Stimulated activated CD4-positive, alpha-beta T cell treated with anti-CD3 and anti-CD28 coated beads, Interleukin-1b, Interleukin-23, amount 100 ng/mL, for 48 hours (primary cell): ENCODE measurements at regions not wholly inside any gene's neighbourhood (a gene's known extent, or its start where the extent isn't known, plus 50 kb on each side); places are given as distances from the start of the nearest gene placed in this dataset.
"Not testable (repeated sequence)": the region's sequence is repeated elsewhere in the genome, so short reads cannot be mapped to it uniquely, and the experiment has no call there.

Experiments used
- DNase-seq: peaks from one replicate; pipeline ENCODE4 v3.0.0-alpha.2; 2020

DNA sequence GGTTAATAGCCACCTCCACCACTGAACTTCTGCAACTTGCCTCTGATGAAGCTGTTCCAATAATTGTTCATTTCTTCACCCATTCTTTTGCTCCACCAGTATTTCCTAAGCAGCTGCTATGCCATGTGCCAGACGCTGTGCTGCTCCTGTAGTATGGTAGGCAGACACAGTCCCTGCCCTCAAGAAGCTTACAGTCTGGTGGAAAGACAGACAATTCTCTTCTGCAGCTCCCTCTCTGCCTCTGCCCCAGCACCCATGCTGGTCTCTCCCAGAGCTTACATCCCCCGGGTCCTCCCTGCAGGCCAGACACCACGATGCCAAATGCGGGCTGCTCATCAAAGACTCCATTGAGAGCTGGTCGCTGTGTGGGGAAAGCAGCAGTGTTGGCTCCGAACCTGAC is 111.6 kb upstream of the ESRRB start:
- no peak for DNase-seq

DNA sequence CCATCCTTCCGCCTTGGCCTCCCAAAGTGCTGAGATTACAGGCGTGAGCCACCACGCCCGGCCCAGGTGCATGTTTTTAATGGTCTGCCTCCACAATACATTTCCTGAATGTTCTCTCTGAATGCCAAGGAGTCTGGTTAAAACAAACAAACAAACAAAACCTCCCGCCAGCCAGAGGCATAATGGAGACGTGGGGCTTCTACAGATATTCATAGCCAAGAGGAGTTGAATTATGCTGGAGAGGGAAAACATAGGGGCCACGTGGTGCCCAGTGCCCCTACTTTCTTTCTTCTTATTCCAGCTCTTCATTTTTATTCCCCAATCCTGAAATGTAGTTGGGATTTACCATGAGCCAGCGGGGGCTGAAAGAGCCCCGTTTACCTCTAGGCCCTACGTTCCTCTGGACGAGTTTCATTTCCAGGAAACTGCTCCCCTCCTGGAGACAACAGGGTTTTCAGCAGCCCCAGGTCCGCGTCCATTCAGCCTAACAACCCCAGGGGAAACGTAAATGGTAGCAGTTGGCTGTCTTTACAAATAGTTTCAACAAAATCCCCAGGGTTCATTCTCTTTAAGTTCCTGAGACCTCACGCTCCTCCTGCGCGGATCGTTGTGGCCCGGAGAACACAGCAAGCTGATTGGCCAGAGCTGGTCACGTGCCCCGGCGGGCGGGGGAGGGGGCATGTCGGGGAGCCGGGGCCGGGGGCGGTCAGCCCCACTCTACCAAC is 108.5 kb upstream of the ESRRB start:
- DNase-seq = peak; percentile 3

DNA sequence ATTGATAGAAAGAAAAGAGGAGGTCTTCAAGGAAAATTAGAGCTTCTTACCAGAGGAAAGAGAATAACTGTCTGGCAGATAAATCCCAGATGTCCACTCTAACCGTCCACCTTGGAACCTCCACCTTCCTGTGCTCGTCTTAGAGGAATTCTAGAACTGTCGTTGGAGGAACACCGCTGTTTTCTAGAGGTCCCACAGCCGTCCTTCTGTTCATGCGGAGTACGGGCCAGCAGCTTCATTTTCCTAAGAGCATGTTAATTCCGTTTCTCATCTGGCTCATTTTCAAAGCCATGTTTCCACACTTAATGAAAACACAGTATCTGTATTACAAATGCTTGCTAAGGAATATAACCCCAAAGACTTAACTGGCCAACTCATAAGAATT is 107.9 kb upstream of the ESRRB start:
- no peak for DNase-seq

DNA sequence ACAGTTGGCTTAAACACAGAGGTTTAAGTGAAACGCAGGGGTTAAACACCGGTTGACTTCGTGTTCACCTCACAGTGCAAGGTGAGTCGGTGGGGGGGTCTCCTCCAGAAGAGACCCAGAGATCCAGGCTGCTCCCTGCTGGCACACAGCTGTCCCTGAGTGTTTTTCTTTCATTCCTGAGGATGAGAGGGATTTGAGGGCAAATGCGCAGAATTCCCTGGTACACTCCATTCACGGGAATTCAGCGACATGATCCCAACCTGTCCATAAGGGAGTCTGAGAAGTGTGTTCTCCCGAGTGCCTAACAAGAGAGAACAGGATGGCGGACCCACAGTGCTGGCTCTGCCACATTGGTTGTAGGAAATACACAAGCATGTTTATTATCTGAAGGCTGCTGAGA is 107.2 kb upstream of the ESRRB start:
- no peak for DNase-seq

DNA sequence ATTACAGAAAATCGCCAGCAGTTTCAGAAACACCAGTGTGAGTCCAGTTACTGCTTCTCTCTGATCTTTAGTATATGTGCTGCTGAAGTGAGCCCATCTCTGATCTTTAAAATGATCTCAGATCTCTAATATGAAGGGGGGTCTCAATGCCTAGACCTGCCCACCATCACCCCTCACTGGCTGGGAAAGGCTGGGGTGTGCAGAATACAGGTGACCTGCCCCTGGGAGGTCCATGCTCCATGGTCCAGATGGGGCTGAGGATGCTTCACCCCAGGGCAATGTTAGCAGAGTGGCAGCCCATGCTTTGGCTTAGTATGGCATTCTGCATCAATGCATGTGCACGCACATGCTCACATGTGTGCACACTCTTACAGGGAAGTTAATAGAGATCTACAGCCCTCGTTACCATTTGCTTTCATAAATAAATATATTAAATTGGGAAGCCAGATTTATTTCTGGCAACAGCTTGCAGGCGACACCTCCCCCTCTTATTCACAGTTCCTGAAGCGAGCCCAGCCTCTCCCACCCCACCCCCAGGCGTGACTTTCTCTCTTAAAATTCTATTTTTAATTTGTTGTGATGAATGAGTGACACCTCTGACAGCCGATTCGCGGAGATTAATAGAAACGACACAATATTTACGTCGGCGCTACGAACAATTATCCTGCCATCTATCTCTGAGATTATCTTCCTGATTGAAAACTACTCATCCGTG is 104.7 kb upstream of the ESRRB start:
- DNase-seq = no peak

DNA sequence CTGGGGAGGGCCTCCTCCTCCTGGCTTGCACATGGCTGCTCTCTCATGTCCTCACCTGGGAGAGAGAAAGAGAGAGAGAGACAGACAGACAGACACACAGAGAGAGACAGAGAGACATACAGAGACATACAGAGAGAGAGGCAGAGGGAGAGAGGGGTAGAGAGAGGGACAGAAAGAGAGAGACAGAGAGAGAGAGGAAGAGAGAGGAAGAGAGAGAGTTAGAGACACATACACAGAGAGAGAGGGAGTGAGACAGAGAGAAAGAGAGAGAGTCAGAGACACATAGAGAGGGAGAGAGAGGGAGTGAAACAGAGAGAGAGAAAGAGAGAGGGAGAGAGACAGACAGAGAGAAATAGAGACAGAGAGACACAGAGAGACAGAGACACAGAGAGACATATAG is 103.6 kb upstream of the ESRRB start:
- DNase-seq = no peak

DNA sequence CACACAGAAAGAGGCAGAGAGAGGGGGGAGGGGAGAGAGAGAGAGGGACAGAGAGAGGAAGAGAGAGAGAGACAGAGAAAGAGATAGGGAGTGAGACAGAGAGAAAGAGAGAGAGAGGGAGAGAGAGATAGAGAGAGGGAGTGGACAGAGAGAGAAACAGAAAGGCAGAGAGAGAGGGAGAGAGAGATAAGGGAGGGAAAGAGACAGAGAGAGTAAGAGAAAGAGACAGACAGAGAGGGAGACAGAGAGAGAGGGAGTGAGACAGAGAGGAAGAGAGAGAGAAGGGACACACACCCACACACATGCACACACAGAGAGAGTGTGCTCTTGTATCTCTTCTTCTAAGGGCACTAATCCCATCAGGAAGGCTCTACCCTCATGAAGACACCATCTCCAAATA is 103.2 kb upstream of the ESRRB start:
- DNase-seq = no peak

DNA sequence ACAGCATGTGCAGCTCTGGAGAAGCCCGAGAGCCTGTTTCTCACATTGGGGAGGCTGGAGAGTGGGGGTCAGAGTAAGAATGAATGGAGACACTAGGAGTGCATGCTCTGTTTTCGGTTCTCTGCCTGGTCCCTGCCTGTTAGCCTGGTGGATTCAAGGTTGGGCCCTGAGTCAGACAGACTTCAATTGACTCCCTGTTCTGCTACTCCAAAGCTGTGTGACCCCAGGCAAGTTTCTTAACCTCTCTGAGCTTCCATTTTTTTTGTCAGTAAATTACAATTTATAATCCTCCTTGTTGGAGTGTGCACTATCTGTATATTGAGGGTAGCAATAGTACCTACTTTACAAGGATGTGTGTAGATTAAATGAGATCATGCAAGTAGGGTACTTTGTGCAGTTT is 102.6 kb upstream of the ESRRB start:
- DNase-seq = no peak

DNA sequence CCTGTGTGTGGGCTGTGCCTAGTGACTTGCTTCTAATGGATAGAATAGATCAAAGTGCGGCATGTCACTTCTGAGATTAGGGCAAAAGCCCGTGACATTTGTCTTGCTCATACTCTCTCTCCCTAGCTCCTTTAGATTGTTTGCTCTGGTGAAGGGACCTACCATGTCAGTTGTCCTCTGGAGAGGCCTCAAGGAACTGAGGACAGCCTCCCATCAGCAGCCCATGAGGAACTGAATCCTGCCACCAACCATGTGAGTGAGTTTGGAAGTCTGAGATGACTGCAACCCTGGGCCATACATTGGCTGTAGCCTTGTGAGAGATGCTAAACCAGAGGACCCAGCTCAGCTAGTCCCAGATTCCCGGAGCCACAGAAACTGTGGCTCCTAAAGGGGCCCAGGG is 101.6 kb upstream of the ESRRB start:
- no peak for DNase-seq

DNA sequence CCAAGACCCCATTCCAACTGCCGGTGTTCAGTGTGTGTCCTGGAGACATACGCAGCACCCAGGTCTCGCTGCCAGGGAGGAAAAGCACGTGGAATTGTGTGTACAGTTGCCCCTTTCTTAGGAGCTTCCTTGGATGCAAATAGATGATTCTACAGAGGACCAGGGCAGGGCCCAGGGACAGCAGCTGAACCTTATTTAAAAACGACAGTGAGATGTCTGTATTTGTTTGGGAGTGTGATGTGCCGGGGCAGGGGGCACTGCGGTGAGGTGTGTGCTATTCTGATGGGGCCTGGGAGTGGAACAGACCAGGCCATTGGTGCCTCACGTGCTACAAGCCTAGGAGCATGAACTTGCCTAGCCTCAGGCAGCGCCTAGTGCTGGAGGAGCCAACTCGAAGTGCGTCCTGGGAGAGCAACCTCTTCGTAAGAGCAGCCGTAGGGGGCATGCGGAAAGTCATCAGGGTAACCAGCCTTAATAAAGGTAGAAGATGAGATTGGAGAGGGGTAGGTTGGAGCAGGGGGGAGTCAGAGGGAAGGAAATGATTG is 98.3 kb upstream of the ESRRB start:
- no peak for DNase-seq

DNA sequence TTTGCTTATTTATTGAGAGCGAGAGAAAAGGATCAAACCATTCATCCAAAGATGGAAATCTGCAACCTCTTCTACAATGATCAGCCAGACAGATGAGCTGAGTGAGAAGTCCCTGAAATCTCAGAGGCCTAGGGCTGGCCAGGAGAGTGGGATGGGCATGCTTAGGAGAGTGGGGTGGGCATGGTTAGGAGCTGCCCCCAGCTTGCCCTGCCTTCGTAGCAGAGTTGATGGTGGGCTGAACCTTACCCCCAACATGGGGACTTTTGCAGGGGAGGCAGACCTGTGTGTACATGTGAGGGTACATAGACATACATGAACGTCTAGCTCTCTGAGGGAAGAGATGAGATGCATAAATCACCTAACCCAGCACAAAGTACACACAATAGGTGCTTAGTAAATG is 95.7 kb upstream of the ESRRB start:
- no peak for DNase-seq

DNA sequence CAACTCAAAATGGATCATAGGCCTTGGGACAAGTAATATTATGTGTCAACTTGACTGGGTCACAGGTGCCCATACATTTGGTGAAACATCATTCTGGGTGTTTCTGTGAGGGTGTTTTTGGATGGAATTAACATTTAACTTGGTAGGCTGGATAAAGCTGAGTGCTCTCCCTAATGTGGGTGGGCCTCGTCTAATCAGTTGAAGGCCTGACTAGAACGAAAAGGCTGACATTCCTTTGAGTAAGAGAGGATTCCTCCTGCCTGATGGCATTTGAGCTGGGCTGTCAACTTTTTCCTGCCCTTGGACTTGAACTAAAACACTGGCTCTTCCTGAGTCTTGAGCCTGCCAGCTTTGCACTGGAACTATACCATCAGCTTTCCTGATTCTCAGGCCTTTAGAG is 93.4 kb upstream of the ESRRB start:
- DNase-seq = no peak

DNA sequence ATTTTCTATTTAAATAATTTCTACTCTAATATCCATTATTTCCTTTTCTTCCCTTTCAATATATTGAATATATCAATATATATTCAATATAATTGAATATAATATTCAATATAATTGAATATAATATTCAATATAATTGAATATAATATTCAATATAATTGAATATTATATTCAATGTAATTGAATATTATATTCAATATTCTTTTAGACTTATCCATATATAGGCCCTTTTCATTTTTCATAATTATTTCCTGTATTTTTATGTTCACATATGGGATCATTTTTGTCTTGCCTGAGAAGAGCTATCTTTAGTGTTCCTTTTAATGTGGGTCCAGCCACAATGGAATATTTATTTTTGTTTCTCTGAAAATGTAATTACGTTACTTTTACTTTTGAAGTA is 88.9 kb upstream of the ESRRB start:
- no peak for DNase-seq

DNA sequence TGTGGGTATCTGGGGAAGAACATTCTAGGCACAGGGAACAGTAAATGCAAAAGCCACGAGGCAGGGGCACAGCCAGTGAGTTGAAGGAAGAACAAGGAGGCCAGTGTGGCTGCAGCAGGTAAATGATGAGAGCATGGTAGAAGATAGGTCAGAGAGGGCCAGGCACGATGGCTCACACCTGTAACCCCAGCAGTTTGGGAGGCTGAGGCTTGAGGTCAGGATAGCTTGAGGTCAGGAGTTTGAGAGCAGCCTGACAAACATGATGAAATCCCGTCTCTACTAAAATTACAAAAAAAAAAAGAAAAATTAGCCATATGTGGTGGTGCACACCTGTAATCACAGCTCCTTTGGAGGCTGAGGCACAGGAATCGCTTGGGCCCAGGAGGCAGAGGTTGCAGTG is 86.7 kb upstream of the ESRRB start:
- DNase-seq = no peak

DNA sequence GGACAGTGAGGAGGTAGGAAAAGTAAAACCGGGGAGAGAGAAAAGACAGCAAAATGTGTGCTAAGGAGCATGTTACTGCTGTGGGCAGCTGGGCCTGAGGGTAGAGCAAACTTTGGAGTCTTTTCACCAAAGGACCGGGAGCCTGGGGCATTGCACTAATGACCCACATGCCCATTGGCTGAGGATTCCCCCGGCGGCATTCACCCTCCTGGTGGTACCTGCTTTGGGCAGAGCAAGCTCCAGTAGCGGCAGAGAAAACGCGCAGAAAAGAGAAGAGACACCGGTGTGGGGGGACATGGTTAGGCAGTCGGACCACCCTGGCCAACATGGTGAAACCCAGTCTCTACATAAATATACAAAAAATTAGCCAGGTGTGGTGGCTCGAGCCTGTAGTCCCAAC is 83.4 kb upstream of the ESRRB start:
- DNase-seq = no peak

DNA sequence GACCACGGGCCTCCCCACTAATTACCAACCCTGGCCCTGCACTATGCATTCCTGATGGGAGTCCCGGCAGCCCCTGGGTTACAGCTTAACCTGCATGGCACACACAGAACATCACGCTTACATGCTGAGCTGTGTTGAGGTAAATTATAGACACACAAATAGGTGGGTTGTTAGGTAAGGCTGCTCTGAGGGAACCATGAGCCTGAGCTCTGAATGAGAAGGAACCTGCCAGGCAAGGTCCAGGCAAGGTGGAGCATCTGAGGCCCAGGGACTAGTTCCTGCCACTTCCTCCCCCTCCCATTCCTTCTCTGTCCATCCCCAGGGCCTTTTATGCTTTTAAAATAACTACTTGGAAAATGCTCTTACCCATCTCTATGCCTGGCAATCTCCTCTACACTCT is 82.7 kb upstream of the ESRRB start:
- DNase-seq = no peak

DNA sequence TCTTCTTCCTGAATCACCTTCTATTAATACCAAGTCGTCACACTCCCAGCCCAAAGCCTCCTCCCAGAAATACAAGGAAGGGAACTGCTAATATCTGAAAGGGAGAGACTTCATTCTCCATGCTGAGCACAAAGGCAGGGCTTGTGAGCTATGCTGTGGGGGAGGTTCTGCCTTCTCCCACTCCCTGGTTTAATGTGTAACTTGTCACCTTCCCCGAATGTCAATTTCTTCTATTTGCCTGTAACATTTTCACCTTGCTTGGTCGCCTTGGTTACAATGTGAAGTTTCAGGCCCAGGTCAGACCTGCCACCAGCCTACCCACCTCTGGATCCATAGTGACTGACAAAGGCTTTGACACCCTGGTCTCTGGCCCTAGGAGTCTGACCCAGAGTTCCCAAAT is 82.0 kb upstream of the ESRRB start:
- no peak for DNase-seq

DNA sequence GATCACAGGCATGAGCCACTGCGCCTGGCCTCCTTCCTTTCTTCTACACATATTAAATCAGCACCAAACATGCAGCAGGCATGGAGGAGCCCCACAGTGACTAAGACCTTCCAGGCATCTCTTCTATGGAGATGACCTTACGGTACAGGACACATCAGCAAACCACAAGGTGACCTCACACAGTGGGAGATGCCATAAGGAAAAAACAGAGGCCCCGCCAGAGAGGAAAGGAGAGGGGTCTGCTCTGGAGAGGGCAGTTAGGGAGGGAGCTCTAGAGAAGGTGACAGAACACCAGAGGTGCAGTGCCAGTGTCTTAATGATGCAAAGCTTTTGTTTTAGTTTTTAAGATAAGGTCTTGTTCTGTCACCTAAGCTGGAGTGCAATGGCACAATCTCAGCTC is 81.1 kb upstream of the ESRRB start:
- no peak for DNase-seq

DNA sequence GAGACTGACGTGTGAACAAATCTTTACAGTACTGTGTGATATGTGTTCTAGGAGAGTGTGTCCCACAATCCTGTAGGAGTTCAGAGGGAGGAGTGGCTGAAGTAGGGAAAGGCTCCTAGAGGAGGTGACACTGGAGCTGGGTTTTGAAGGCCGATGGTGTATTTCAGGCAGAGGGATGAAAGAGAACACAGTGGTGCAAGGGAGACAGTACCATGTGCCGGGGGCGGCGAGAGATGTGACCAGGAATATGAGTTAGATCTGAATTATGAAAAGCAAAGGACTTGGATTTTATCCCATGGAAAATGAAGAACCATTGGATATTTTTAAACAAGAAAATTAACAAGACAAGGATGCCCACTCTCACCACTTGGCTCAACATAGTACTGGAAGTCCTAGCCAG is 77.0 kb upstream of the ESRRB start:
- no peak for DNase-seq

DNA sequence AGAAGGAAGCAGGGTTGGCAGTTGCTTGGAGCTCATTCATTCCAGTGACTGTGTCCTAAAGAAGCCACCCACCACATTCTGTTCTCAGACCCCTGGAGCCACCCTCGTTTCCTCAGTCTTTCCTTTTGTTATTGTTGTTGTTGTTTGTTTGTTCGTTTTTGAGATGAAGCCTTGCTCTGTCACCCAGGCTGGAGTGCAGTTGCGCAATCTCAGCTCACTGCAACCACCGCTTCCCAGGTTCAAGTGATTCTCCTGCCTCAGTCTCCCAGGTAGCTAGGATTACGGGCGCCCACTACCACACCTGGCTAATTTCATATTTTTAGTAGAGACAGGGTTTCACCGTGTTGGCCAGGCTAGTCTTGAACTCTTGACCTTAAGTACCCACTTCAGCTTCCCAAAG is 72.7 kb upstream of the ESRRB start:
- DNase-seq = not testable (repeated sequence)

DNA sequence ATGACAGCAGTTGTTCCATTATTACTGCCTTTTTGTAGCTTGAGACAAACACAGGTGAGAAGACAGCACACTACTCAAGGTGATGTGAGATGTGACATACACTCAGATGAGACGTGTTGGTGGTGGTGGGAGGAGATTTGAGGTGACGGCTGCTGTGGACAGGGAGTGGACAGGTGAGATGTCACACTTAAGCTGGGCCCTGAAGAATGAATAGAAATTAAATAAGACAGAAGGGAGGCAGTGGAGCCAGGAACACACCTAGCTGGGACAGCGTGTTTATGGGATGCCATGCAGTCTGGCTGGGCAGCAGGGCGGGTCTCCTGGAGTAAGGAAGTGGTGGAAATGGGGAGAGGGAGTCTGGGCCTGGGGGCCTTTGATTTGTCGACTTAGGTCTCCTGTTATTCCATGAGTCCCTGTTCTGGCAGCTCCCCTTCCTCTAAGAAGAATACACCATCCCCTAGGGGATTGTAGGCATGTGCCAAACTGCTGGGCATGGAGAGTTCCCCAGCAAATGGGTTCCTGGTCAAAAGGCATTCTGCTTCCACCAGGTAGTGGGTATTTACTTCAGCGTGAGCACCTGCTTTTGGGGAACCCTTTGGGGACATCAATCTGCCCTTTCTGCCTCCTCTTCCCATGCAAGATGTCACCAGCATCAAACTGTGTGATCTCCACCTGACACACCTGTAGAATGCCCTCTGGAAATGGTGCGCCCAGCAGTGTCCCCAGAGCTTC is 71.2 kb upstream of the ESRRB start:
- no peak for DNase-seq

DNA sequence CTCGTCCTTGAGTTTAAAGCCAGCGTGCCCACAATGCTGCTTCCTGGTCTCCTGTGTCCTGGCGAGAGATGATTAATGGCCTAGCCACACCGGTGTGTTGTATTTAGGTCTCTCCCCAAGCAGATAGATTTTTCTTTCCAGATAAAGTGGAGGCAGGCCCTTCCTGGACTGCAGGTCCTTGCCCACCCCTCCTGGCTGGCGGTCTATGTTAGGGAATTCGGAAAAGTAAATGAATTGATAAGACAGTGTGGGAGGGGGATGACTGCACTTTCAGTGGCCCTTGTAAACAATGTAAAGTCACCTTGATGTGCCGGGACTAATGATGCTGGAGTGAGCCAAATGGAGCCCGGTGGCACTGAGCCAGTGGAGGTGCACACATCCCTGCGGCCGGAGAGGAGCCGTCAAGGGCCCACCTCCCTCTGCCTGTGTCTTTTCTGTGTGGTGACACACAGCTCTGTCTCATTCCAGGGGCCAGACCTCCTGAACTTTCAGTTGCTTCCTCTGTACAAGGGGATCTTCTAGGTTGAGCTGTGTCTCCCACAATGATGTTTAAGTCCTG is 70.6 kb upstream of the ESRRB start:
- DNase-seq = no peak

DNA sequence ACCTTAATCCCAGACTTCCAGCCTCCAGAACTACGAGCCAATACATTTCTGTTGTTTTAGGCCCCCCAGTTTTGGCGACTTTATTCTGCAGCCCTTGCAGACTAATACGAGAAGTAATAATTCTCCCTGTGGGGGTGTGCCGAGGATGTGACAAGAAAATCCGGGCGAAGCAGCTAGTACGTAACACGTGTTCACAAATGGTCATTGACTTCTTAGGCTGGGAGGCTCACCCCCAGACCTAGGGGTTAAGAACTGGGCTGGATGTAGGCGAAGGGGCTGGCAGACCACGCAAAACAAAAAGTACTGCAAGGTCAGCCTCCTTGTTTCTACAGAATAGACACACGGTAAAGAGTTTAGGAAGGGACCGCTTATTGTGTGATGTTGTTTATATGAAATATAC is 69.8 kb upstream of the ESRRB start:
- no peak for DNase-seq
